B cell (primary cell): ENCODE measurements at regions not wholly inside any gene's neighbourhood (a gene's known extent, or its start where the extent isn't known, plus 50 kb on each side); places are given as distances from the start of the nearest gene placed in this dataset.
A peak's percentile ranks its signal among the peaks of the same experiment; 100 is the strongest.

ENCODE experiments used
- ATAC-seq: fragments of 200-7000 bp; cut with Tn5 transposase; one replicate; pipeline ENCODE4 v1.10.0; 2021; ENCODE audit warnings: low read depth, mild to moderate bottlenecking, moderate number of reproducible peaks, moderate library complexity
- CTCF ChIA-PET: fragments of 350-600 bp; sonication (Branson Sonifier 250); formaldehyde crosslinking; loops from one replicate; lab custom pipeline; 2021; ENCODE audit warnings: antibody characterized with exemption, inconsistent platforms; lab: Charles Lee
- POLR2A ChIA-PET: fragments of 350-600 bp; sonication (Branson Sonifier 250); formaldehyde crosslinking; loops from one replicate; lab custom pipeline; 2021; ENCODE audit warnings: antibody characterized with exemption; lab: Charles Lee
- DNase-seq: peaks from one replicate; pipeline ENCODE4 v3.0.0; 2013
- H2AFZ ChIP-seq: 2 replicates; pipeline ENCODE4 v1.6.1; 2012; ENCODE audit warnings: mild to moderate bottlenecking, low read depth, low read length; ENCODE audit not compliant: insufficient read depth, poor library complexity, severe bottlenecking
- H3K27ac ChIP-seq, 2 donors: 1 replicate in 1 of 2; 2 replicates in 1 of 2; pipeline ENCODE4 v1.5.1; 2012 to 2013; ENCODE audit warnings: low read length in 2 of 2, mild to moderate bottlenecking in 2 of 2, moderate library complexity in 1 of 2
- H3K27me3 ChIP-seq, 4 experiments: fragments of 200-600 bp in 1 of 4; sonication (generic) in 1 of 4; replicated peaks in 1 of 4; 1 replicate in 2 of 4; 2 replicates in 2 of 4; pipeline versions ENCODE4 v1.6.1 to v1.7.0; 2013 to 2016; ENCODE audit warnings: low read length in 3 of 4, mild to moderate bottlenecking in 2 of 4, mixed read lengths in 1 of 4, moderate library complexity in 1 of 4; ENCODE audit not compliant: insufficient read depth in 4 of 4, control insufficient read depth in 3 of 4; ENCODE audit errors: control extremely low read depth in 1 of 4
- H3K36me3 ChIP-seq, 2 experiments: replicated peaks in 1 of 2; 1 replicate in 1 of 2; 2 replicates in 1 of 2; pipeline versions ENCODE4 v1.6.1 to v1.7.1; 2013; ENCODE audit warnings: low read length in 1 of 2; ENCODE audit not compliant: insufficient read depth in 2 of 2, control insufficient read depth in 1 of 2; ENCODE audit errors: control extremely low read depth in 1 of 2, extremely low read depth in 1 of 2
- H3K4me1 ChIP-seq, 2 donors: fragments of 200-600 bp in 1 of 2; sonication (generic) in 1 of 2; 1 replicate in 1 of 2; 2 replicates in 1 of 2; pipeline versions ENCODE4 v1.5.1 to v1.6.1; 2013 to 2017; ENCODE audit warnings: low read length in 2 of 2; ENCODE audit not compliant: control insufficient read depth in 2 of 2, insufficient read depth in 2 of 2
- H3K4me2 ChIP-seq: replicated peaks from 2 replicates; pipeline ENCODE3; 2012; ENCODE audit warnings: mild to moderate bottlenecking, low read depth, low read length; ENCODE audit not compliant: poor library complexity, severe bottlenecking
- H3K4me3 ChIP-seq, 5 experiments: fragments of 200-600 bp in 1 of 5; sonication (generic) in 1 of 5; 1 replicate in 3 of 5; 2 replicates in 2 of 5; pipeline versions ENCODE4 v1.5.1 to v1.7.0; 2011 to 2016; ENCODE audit warnings: low read length in 4 of 5, mild to moderate bottlenecking in 4 of 5, low read depth in 2 of 5, control low read depth in 1 of 5, moderate library complexity in 1 of 5; ENCODE audit not compliant: insufficient read depth in 1 of 5; ENCODE audit errors: control extremely low read depth in 1 of 5, extremely low read depth in 1 of 5
- H3K79me2 ChIP-seq: fragments of 200-600 bp; sonication (generic); one replicate; pipeline ENCODE4 v1.6.0; 2016; ENCODE audit warnings: low read length; ENCODE audit not compliant: control insufficient read depth, insufficient read depth
- H3K9ac ChIP-seq: fragments of 200-600 bp; sonication (generic); 2 replicates; pipeline ENCODE4 v1.6.1; 2017; ENCODE audit warnings: mild to moderate bottlenecking, low read length, moderate library complexity
- H3K9me3 ChIP-seq, 3 donors: one replicate each; pipeline versions ENCODE4 v1.6.1 to v1.7.1; 2013; ENCODE audit warnings: low read length in 2 of 3; ENCODE audit not compliant: control insufficient read depth in 2 of 3, insufficient read depth in 1 of 3; ENCODE audit errors: control extremely low read depth in 1 of 3
- H4K20me1 ChIP-seq: 2 replicates; pipeline ENCODE4 v1.6.0; 2012; ENCODE audit warnings: mild to moderate bottlenecking, low read length; ENCODE audit not compliant: insufficient read depth, control insufficient read depth, poor library complexity, severe bottlenecking
- H3K27ac Mint-ChIP-seq: one replicate; pipeline ENCODE4 v1.8.0; 2021; ENCODE audit warnings: mixed read lengths
- H3K27me3 Mint-ChIP-seq: one replicate; pipeline ENCODE4 v1.8.0; 2021; ENCODE audit warnings: mixed read lengths
- H3K4me1 Mint-ChIP-seq: one replicate; pipeline ENCODE4 v1.8.0; 2021; ENCODE audit warnings: mixed read lengths
- H3K4me3 Mint-ChIP-seq: one replicate; pipeline ENCODE4 v1.8.0; 2021; ENCODE audit warnings: mixed read lengths
- H3K9me3 Mint-ChIP-seq: one replicate; pipeline ENCODE4 v1.8.0; 2022; ENCODE audit warnings: mixed read lengths; ENCODE audit not compliant: insufficient read depth
- EZH2 ChIP-seq: IDR thresholded peaks from 2 replicates; pipeline ENCODE4 v1.6.1; 2012; ENCODE audit warnings: borderline replicate concordance, low read depth, mild to moderate bottlenecking, moderate library complexity, low read length; ENCODE audit not compliant: insufficient read depth, poor library complexity, severe bottlenecking
- WGBS: methylation state at CpG from one replicate; pipeline ENCODE4 v1.1.5; 2013; ENCODE audit warnings: missing lambda C conversion rate; ENCODE audit not compliant: insufficient coverage; 5-methylcytosine and 5-hydroxymethylcytosine counted together
- intact Hi-C: fragments of 100-400 bp; cut with micrococcal nuclease; formaldehyde crosslinking; loops from one replicate; pipeline ENCODE4 v1.10.0; 2022
- TF ChIP-seq, protein P1 (sequence below): fragments of 200-600 bp; IDR thresholded peaks from one replicate; pipeline ENCODE4 v1.8.0; 2022; ENCODE audit warnings: antibody characterized with exemption, mild to moderate bottlenecking

DNA sequence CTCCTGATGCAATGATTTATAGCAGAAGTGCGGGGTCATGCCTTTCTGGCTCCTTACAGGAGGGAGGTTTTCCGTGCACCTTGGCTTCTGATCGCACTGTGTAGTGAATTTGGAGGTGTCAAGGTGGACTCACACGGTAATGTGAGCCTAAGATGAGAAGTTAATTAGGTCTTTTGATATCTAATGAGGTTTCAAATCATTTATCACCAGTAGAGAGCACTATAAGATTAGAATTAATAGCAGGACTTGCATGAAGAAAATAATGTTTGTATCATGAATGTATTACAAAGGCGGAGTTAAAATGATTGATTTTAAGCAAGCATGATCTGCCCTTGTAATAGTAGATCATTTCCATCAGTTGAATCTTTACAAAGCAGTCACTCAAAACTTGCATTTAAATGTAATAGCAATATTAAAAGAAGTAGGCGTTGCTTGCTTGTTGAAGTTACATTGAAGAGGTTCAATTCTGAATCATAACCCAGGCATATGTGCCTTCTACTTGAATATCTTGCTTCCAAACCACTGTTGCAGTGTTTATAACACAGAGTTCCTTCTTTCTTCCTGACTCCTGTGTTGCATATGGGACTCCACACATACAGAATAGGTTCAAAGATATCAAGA is 152.1 kb downstream of the FMR1NB start:
- no peak for ATAC-seq
- no CpG with 5 or more reads among the region's 6 CpGs for WGBS
- H3K9me3 ChIP-seq: no peaks in the 10 kb centered on the region
- H3K36me3 ChIP-seq: no peaks in the 10 kb centered on the region
- no peaks in the 10 kb centered on the region for H3K4me1 ChIP-seq
- no peak overlapping the region for H3K9ac ChIP-seq
- H2AFZ ChIP-seq: no peak overlapping the region
- Mint-ChIP-seq H3K27me3 (peaks cover 5% of the 10 kb centered on the region), H3K9me3 (no peaks in the 10 kb centered on the region), H3K27ac (no peak overlapping the region), H3K4me3 (no peak overlapping the region), H3K4me1 (no peaks in the 10 kb centered on the region)
- no peaks in the 10 kb centered on the region for H4K20me1 ChIP-seq
- H3K4me2 ChIP-seq: no peak overlapping the region
- DNase-seq: peak; percentile 42
- H3K4me3 ChIP-seq: no peak overlapping the region
- ChIA-PET POLR2A (no interaction called here), CTCF (interaction anchor here (0.7 to 3.7 kb wide), 6 partner anchors 254 to 1338 kb away, joined by 3 to 38 read pairs (median 6); no protein-coding TSS in a partner anchor)
- TF ChIP-seq, protein P1, sequence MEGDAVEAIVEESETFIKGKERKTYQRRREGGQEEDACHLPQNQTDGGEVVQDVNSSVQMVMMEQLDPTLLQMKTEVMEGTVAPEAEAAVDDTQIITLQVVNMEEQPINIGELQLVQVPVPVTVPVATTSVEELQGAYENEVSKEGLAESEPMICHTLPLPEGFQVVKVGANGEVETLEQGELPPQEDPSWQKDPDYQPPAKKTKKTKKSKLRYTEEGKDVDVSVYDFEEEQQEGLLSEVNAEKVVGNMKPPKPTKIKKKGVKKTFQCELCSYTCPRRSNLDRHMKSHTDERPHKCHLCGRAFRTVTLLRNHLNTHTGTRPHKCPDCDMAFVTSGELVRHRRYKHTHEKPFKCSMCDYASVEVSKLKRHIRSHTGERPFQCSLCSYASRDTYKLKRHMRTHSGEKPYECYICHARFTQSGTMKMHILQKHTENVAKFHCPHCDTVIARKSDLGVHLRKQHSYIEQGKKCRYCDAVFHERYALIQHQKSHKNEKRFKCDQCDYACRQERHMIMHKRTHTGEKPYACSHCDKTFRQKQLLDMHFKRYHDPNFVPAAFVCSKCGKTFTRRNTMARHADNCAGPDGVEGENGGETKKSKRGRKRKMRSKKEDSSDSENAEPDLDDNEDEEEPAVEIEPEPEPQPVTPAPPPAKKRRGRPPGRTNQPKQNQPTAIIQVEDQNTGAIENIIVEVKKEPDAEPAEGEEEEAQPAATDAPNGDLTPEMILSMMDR: peak; percentile 59
- TF ChIP-seq EZH2: no peak
- no peaks in the 10 kb centered on the region for H3K79me2 ChIP-seq
- no peak overlapping the region for H3K27ac ChIP-seq
- intact Hi-C loops: loop anchor here (1.0 to 10.0 kb wide), 2 partner anchors 872 to 1338 kb away; no protein-coding TSS in a partner anchor
- no peaks in the 10 kb centered on the region for H3K27me3 ChIP-seq

- Mint-ChIP-seq H3K4me1 (no peaks in the 10 kb centered on the region), H3K4me3 (no peak overlapping the region), H3K9me3 (no peaks in the 10 kb centered on the region), H3K27ac (no peak overlapping the region), H3K27me3 (peaks cover 5% of the 10 kb centered on the region)
- DNase-seq (no peak), ATAC-seq (no peak)
- Histone ChIP-seq H3K4me3 (no peak overlapping the region), H3K27ac (no peak overlapping the region), H3K27me3 (no peaks in the 10 kb centered on the region), H2AFZ (no peak overlapping the region), H3K9ac (no peak overlapping the region), H3K4me2 (no peak overlapping the region), H3K36me3 (no peaks in the 10 kb centered on the region), H3K9me3 (no peaks in the 10 kb centered on the region), H3K4me1 (no peaks in the 10 kb centered on the region), H4K20me1 (no peaks in the 10 kb centered on the region), H3K79me2 (no peaks in the 10 kb centered on the region)
- TF ChIP-seq, protein P1: no peak
- TF ChIP-seq EZH2: no peak
- intact Hi-C loops: loop anchor here (10.0 kb wide), 1 partner anchor 870 kb away; no protein-coding TSS in a partner anchor
- WGBS: no CpG with 5 or more reads among the region's 1 CpG
- ChIA-PET CTCF (interaction anchor here (0.8 to 3.7 kb wide), 5 partner anchors 468 to 1336 kb away, joined by 3 to 38 read pairs (median 7); no protein-coding TSS in a partner anchor), POLR2A (no interaction called here)
These were observed 153.4 kb downstream of the FMR1NB start for GRCh38 chrX:148134578-148134977.
